Transverse colon (tissue), 4 donors: ENCODE measurements at regions not wholly inside any gene's neighbourhood (a gene's known extent, or its start where the extent isn't known, plus 50 kb on each side); places are given as distances from the start of the nearest gene placed in this dataset.

Experiments
- DNase-seq: peaks from one replicate; pipeline ENCODE4 v3.0.0-alpha.2; 2019
- H3K27ac ChIP-seq, 4 donors: fragments of 200-600 bp; sonication (generic); 2 replicates each; pipeline ENCODE4 v1.5.1; 2016 to 2018; ENCODE audit warnings: inconsistent platforms in 4 of 4
- H3K27me3 ChIP-seq: fragments of 200-600 bp; sonication (generic); 2 replicates; pipeline ENCODE4 v1.5.1; 2017; ENCODE audit warnings: inconsistent platforms
- H3K36me3 ChIP-seq, 4 donors: fragments of 200-600 bp; sonication (generic); 2 replicates each; pipeline ENCODE4 v1.5.1; 2017 to 2019; ENCODE audit warnings: inconsistent platforms in 4 of 4
- H3K4me1 ChIP-seq, 4 donors: fragments of 200-600 bp; sonication (generic); 2 replicates each; pipeline ENCODE4 v1.5.1; 2017 to 2020; ENCODE audit warnings: inconsistent platforms in 4 of 4
- H3K4me3 ChIP-seq, 4 donors: fragments of 200-600 bp; sonication (generic); 1 replicate in 1 of 4; 2 replicates in 3 of 4; pipeline versions ENCODE4 v1.5.1 to v1.6.1; 2017 to 2019; ENCODE audit warnings: inconsistent platforms in 4 of 4
- H3K9me3 ChIP-seq, 2 donors: fragments of 200-600 bp; sonication (generic); 2 replicates each; pipeline ENCODE4 v1.5.1; 2017 to 2019; ENCODE audit warnings: inconsistent platforms in 2 of 2
- EP300 ChIP-seq: sonication (generic); formaldehyde crosslinking; IDR thresholded peaks from one replicate; pipeline ENCODE4 v1.6.1; 2017; ENCODE audit warnings: antibody characterized with exemption, low read depth
- POLR2A ChIP-seq: fragments of 450-650 bp; IDR thresholded peaks from one replicate; pipeline ENCODE4 v1.6.1; 2016; ENCODE audit warnings: antibody characterized with exemption, mild to moderate bottlenecking, moderate library complexity
- POLR2AphosphoS5 ChIP-seq, 3 donors: sonication (generic); formaldehyde crosslinking; IDR thresholded peaks; one replicate each; pipeline ENCODE4 v1.6.1; 2016; ENCODE audit warnings: antibody characterized with exemption in 3 of 3
- WGBS, 2 donors: methylation state at CpG; one replicate each; pipeline ENCODE4 v1.1.5; 2018; ENCODE audit warnings: low coverage in 1 of 2; 5-methylcytosine and 5-hydroxymethylcytosine counted together
- in situ Hi-C, 4 donors: fragments of 200-750 bp; cut with MboI; loops; one replicate each; pipeline versions ENCODE4 v1.15.0 to v1.15.1; 2017; ENCODE audit warnings: low sequenced_read_pairs in 3 of 4, low pct_ligation_motif_present in 1 of 4, low pct_unique_long_range_greater_than_20kb in 1 of 4
- intact Hi-C: fragments of 100-400 bp; cut with DNase I; formaldehyde crosslinking; loops from one replicate; pipeline ENCODE4 v1.15.1; 2023; ENCODE audit warnings: low total_unique reads
- TF ChIP-seq, protein P1 (sequence below), 5 experiments: fragments of 200-600 bp in 3 of 5; fragments of 450-650 bp in 2 of 5; sonication (generic) in 3 of 5; IDR thresholded peaks; 1 replicate in 2 of 5; 2 replicates in 3 of 5; pipeline ENCODE4 v1.5.1; 2016 to 2017; ENCODE audit warnings: antibody characterized with exemption in 5 of 5, inconsistent platforms in 3 of 5, mild to moderate bottlenecking in 2 of 5, moderate library complexity in 1 of 5

DNA sequence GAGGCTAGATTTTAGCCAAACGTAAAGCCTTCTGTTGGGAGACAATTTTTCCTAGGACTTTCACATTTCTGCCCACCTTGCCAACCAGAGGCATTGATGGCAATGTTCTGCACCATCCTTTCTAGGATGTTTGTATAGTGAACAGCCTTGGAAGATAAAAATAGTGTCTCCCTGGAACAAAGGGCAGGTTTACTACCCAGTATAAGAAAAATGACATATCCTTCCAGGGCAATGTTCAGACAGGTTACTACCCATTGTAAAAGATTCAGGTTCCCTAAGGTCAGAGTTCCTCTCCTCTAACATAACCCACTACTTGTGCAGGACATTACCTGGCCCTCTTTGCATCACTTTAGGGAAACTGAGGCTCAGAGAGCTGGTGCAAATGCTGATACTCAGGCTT, 248.2 kb upstream of the VEPH1 start:
- in situ Hi-C loops: no loop called here
- DNase-seq: no peak

DNA sequence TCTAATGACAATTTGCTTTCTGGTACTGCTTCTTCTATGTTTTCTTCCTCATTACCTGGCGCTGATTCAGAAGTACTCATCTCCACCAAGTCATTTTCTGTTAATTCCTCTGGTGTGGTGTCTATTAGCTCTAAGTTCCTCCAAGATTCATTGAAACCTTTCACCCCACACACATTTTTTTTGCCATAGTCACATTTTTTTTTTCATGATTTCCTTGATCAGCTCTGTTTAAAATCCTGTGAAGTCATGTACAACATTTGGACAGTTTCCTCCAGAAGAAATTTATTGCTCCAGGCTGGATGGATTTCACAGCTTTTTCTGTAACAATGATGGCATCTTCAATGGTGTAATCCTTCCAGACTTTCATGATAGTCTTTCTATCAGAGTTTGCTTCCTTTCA, 243.2 kb upstream of the VEPH1 start:
- WGBS, 2 donors: 75 to 82% methylated on average over 1 of the region's 1 CpG
- no peak for DNase-seq
- no peaks in the 10 kb centered on the region for H3K9me3 ChIP-seq
- intact Hi-C loops: no loop called here
- in situ Hi-C loops: no loop called here
- no peak overlapping the region for H3K27ac ChIP-seq
- H3K4me3 ChIP-seq: no peak overlapping the region
- TF ChIP-seq, protein P1, sequence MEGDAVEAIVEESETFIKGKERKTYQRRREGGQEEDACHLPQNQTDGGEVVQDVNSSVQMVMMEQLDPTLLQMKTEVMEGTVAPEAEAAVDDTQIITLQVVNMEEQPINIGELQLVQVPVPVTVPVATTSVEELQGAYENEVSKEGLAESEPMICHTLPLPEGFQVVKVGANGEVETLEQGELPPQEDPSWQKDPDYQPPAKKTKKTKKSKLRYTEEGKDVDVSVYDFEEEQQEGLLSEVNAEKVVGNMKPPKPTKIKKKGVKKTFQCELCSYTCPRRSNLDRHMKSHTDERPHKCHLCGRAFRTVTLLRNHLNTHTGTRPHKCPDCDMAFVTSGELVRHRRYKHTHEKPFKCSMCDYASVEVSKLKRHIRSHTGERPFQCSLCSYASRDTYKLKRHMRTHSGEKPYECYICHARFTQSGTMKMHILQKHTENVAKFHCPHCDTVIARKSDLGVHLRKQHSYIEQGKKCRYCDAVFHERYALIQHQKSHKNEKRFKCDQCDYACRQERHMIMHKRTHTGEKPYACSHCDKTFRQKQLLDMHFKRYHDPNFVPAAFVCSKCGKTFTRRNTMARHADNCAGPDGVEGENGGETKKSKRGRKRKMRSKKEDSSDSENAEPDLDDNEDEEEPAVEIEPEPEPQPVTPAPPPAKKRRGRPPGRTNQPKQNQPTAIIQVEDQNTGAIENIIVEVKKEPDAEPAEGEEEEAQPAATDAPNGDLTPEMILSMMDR (IDR thresholded peaks at IDR 0.05): no peak
- no peak for TF ChIP-seq EP300
- no peak for TF ChIP-seq POLR2A
- TF ChIP-seq POLR2AphosphoS5 (IDR thresholded peaks at IDR 0.05): no peak
- no peaks in the 10 kb centered on the region for H3K27me3 ChIP-seq
- H3K36me3 ChIP-seq: no peaks in the 10 kb centered on the region
- H3K4me1 ChIP-seq: no peaks in the 10 kb centered on the region

More for the DNA sequence above, 248.2 kb upstream of the VEPH1 start:
- TF ChIP-seq EP300 (no peak), POLR2A (no peak), POLR2AphosphoS5 (IDR thresholded peaks at IDR 0.05) (no peak)
- TF ChIP-seq, protein P1 (IDR thresholded peaks at IDR 0.05): no peak
- Histone ChIP-seq H3K36me3 (no peaks in the 10 kb centered on the region), H3K9me3 (no peaks in the 10 kb centered on the region), H3K27ac (no peak overlapping the region), H3K4me3 (no peak overlapping the region), H3K27me3 (no peaks in the 10 kb centered on the region), H3K4me1 (no peaks in the 10 kb centered on the region)
- intact Hi-C loops: no loop called here
- 50 to 71% methylated on average over 1 of the region's 1 CpG for WGBS, 2 donors

DNA sequence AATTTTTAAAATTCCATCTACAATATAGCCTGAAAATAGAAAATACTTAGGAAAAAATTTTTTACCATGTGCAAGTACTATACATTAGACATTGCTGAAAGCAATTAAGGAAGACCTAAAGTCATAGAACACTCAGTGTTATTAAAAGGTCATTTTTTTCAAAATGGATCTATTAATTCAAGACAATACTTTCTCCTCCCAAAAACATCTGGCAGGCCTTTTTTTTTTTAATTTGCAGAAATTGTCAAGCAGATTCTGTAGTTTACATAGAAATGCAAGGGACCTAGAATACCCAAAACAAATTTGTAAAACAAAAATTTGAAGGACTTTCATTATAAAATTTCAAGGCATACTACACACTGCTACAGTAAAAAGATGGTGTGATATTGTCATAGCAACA, 238.4 kb upstream of the VEPH1 start:
- Histone ChIP-seq H3K27ac (no peak overlapping the region), H3K27me3 (no peaks in the 10 kb centered on the region), H3K36me3 (no peaks in the 10 kb centered on the region), H3K4me1 (no peaks in the 10 kb centered on the region), H3K9me3 (no peaks in the 10 kb centered on the region), H3K4me3 (no peak overlapping the region)
- no peak for DNase-seq
- intact Hi-C loops (no loop called here), in situ Hi-C loops (no loop called here)
- TF ChIP-seq EP300 (no peak), POLR2A (no peak), POLR2AphosphoS5 (IDR thresholded peaks at IDR 0.05) (no peak)
- TF ChIP-seq, protein P1 (IDR thresholded peaks at IDR 0.05): no peak

DNA sequence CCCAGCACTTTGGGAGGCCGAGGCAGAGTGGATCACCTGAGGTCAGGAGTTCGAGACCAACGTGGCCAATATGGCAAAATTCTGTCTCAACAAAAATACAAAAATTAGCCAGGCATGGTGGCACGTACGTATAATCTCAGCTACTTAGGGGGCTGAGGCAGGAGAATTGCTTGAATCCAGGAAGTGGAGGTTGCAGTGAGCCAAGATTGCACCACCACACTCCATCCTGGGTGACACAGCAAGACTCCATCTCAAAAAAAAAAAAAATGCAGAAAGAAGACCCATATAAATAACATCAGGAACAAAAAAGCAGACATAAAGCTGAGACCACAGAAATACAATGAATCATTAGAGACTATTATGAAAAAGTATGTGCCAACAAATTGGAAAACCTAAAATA, 235.2 kb upstream of the VEPH1 start:
- no peak overlapping the region for H3K27ac ChIP-seq
- peaks cover 0 to 5% of the 10 kb centered on the region in 2 donors for H3K9me3 ChIP-seq
- TF ChIP-seq, protein P1 (IDR thresholded peaks at IDR 0.05): no peak
- in situ Hi-C loops: no loop called here
- intact Hi-C loops: no loop called here
- no peaks in the 10 kb centered on the region for H3K36me3 ChIP-seq
- no peak overlapping the region for H3K4me3 ChIP-seq
- DNase-seq: no peak
- no peaks in the 10 kb centered on the region for H3K4me1 ChIP-seq
- no peaks in the 10 kb centered on the region for H3K27me3 ChIP-seq
- WGBS, 2 donors: 70 to 90% methylated on average over 2 to 5 of the region's 5 CpGs
